Anterior cingulate cortex (tissue), 58 donors: ENCODE measurements at regions not wholly inside any gene's neighbourhood (a gene's known extent, or its start where the extent isn't known, plus 50 kb on each side); places are given as distances from the start of the nearest gene placed in this dataset.

ENCODE experiments used
- DNase-seq, 58 donors: peaks; one replicate each; lab custom pipeline; 2025; lab: John Stamatoyannopoulos, UW

- no peak for DNase-seq
These were observed 143.4 kb downstream of the WNT5A start for GRCh38 chr3:55343486-55344357.

- no peak for DNase-seq
These were observed 145.5 kb downstream of the WNT5A start for GRCh38 chr3:55341502-55342031.

- DNase-seq = no peak
These were observed 147.3 kb downstream of the WNT5A start for GRCh38 chr3:55339819-55340218.

GRCh38 chr3:55339390-55339789, 147.7 kb downstream of the WNT5A start:
- no peak for DNase-seq

- peak in 17 of 58 donors; percentile 1 to 48 (median 9) for DNase-seq
These were observed 149.4 kb downstream of the WNT5A start for GRCh38 chr3:55337641-55338180.

- DNase-seq = no peak
These were observed 153.2 kb downstream of the WNT5A start for GRCh38 chr3:55333923-55334322.

GRCh38 chr3:55333046-55333445, 154.1 kb downstream of the WNT5A start:
- DNase-seq = no peak

- DNase-seq = no peak
These were observed 154.9 kb downstream of the WNT5A start for GRCh38 chr3:55332176-55332575.

- DNase-seq = no peak
These were observed 155.6 kb downstream of the WNT5A start for GRCh38 chr3:55331524-55331923.

- DNase-seq = no peak
These were observed 156.3 kb downstream of the WNT5A start for GRCh38 chr3:55330756-55331155.

GRCh38 chr3:55330355-55330754, 156.8 kb downstream of the WNT5A start:
- DNase-seq = peak in 1 of 58 donors; percentile 2

GRCh38 chr3:55329849-55330248, 157.3 kb downstream of the WNT5A start:
- DNase-seq = peak in 2 of 58 donors; percentile 2 to 3

- no peak for DNase-seq
These were observed 159.8 kb downstream of the WNT5A start for GRCh38 chr3:55327131-55327920.

- DNase-seq = peak in 52 of 58 donors; percentile 3 to 82 (median 49)
These were observed 164.5 kb downstream of the WNT5A start for GRCh38 chr3:55322638-55323037.

- DNase-seq = no peak
These were observed 166.2 kb downstream of the WNT5A start for GRCh38 chr3:55320928-55321327.

- DNase-seq = no peak
These were observed 171.7 kb downstream of the WNT5A start for GRCh38 chr3:55315396-55315795.

- no peak for DNase-seq
These were observed 173.4 kb downstream of the WNT5A start for GRCh38 chr3:55313666-55314065.

GRCh38 chr3:55309336-55309735, 177.8 kb downstream of the WNT5A start:
- no peak for DNase-seq

- no peak for DNase-seq
These were observed 179.5 kb downstream of the WNT5A start for GRCh38 chr3:55307622-55308021.

- peak in 25 of 58 donors; percentile 1 to 39 (median 11) for DNase-seq
These were observed 181.2 kb downstream of the WNT5A start for GRCh38 chr3:55305696-55306485.
